Activated T-cell treated with anti-CD3 and anti-CD28 coated beads, Interleukin-2, amount 50 U/mL, for 4 hours (primary cell): ENCODE measurements at regions not wholly inside any gene's neighbourhood (a gene's known extent, or its start where the extent isn't known, plus 50 kb on each side); places are given as distances from the start of the nearest gene placed in this dataset.

Experiments
- ATAC-seq, 2 donors: fragments of 200-7000 bp; cut with Tn5 transposase; one replicate each; pipeline ENCODE4 v1.10.0; 2021
- DNase-seq: peaks from one replicate; pipeline ENCODE4 v3.0.0-alpha.2; 2020
- H3K27me3 Mint-ChIP-seq: one replicate; pipeline ENCODE4 v1.8.0; 2021; ENCODE audit warnings: low read depth, mixed read lengths
- H3K36me3 Mint-ChIP-seq: one replicate; pipeline ENCODE4 v1.8.0; 2022; ENCODE audit warnings: mixed read lengths; ENCODE audit not compliant: insufficient read depth
- H3K4me1 Mint-ChIP-seq: one replicate; pipeline ENCODE4 v1.8.0; 2021; ENCODE audit warnings: low read depth, mixed read lengths
- H3K4me3 Mint-ChIP-seq: one replicate; pipeline ENCODE4 v1.8.0; 2021; ENCODE audit warnings: mild to moderate bottlenecking, moderate library complexity, mixed read lengths
- H3K9me3 Mint-ChIP-seq: one replicate; pipeline ENCODE4 v1.8.0; 2021; ENCODE audit warnings: mixed read lengths

DNA sequence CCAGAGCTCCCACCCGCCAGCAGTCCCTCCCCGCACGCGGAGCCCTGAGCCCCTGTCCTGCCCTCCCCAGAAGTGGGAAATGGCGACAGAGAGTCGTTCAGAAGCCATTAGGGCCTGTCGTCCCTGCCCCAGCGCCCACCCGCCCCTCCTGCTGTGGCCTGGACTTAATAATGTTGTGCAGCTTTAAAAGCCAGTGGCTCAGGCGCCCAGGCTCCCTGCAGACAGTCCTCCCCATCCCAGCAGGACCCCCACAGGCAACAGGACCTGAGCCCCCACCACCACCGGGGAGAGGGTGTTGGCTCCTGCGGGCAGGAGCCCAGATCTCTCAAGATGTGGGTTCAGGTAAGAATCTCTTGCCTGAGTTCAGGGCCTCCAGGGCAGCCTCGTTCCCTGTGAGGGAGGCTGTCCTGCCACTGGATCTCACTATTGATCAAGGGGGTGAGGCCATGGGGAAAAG is 125.3 kb upstream of the RUNX3 start:
- Mint-ChIP-seq H3K27me3 (peaks cover 31% of the 10 kb centered on the region), H3K36me3 (no peaks in the 10 kb centered on the region), H3K4me1 (no peaks in the 10 kb centered on the region), H3K4me3 (no peak overlapping the region), H3K9me3 (no peaks in the 10 kb centered on the region)
- no peak for ATAC-seq
- DNase-seq: no peak

- Mint-ChIP-seq H3K4me1 (no peaks in the 10 kb centered on the region), H3K4me3 (no peak overlapping the region), H3K27me3 (peaks cover 31% of the 10 kb centered on the region), H3K36me3 (no peaks in the 10 kb centered on the region), H3K9me3 (no peaks in the 10 kb centered on the region)
- ATAC-seq (no peak), DNase-seq (no peak)
Observed at GRCh38 chr1:25054526-25055323, 124.6 kb upstream of the RUNX3 start.

DNA sequence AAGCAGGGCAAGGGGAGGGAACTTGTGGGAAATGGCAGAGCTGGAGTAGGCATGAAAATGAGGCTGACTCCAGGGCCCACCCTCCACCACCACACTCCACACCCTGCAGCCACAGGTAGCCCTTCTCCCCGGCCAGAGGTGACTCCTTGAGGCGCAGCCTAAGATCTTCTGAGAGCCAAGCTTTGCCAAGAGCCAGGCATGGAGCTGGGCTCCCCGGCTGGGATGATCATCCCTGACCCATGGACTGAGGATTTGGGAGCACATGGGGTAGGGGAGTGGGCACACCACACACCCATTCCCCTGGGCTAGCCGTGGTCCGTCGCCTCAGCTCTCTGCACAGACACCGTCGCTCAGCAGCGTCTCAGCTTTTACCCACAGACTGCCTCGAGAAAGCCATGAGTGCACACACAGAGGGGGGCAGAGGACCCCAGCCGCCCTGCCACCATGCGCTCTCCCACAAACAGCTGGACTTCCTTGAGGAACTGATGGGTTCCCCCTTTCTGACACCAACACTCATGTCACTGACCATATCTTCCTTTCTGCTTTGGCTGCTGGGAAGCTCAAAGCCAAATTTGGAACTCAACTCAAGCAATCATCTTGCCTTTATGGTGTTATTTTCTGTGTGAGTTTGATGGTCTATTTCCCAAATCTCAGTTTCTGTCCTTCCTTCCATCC is 123.6 kb upstream of the RUNX3 start:
- no peak overlapping the region for H3K4me3 Mint-ChIP-seq
- no peak for ATAC-seq
- no peaks in the 10 kb centered on the region for H3K9me3 Mint-ChIP-seq
- DNase-seq: no peak
- H3K4me1 Mint-ChIP-seq: no peaks in the 10 kb centered on the region
- H3K27me3 Mint-ChIP-seq: peaks cover 31% of the 10 kb centered on the region
- no peaks in the 10 kb centered on the region for H3K36me3 Mint-ChIP-seq

GRCh38 chr1:25051906-25052305 is 121.8 kb upstream of the RUNX3 start:
- H3K4me1 Mint-ChIP-seq: no peaks in the 10 kb centered on the region
- no peak overlapping the region for H3K4me3 Mint-ChIP-seq
- peaks cover 29% of the 10 kb centered on the region for H3K27me3 Mint-ChIP-seq
- ATAC-seq: no peak
- H3K36me3 Mint-ChIP-seq: no peaks in the 10 kb centered on the region
- H3K9me3 Mint-ChIP-seq: no peaks in the 10 kb centered on the region
- no peak for DNase-seq

DNA sequence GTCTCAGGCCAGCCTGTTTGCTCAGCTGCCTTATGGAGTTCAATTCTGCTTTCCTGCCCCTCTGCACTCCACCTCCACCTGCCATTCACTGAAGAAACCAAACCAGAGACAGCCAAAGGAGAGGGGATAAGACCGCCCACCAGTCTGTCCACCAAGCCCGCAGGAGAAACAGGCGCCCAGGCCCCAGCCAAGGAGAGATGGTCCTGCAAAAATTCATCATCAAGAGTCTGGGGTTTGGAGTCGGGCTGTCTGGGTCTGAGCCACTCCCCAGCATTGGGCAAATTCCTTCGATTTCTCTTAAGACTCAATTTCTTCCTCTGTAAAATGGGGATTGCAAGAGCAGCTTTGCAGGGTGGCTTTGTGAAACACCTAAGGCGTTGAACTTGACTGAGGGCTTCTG is 121.4 kb upstream of the RUNX3 start:
- DNase-seq (no peak), ATAC-seq (no peak)
- no peaks in the 10 kb centered on the region for H3K4me1 Mint-ChIP-seq
- H3K27me3 Mint-ChIP-seq: peaks cover 28% of the 10 kb centered on the region
- H3K4me3 Mint-ChIP-seq: no peak overlapping the region
- H3K9me3 Mint-ChIP-seq: no peaks in the 10 kb centered on the region
- no peaks in the 10 kb centered on the region for H3K36me3 Mint-ChIP-seq

DNA sequence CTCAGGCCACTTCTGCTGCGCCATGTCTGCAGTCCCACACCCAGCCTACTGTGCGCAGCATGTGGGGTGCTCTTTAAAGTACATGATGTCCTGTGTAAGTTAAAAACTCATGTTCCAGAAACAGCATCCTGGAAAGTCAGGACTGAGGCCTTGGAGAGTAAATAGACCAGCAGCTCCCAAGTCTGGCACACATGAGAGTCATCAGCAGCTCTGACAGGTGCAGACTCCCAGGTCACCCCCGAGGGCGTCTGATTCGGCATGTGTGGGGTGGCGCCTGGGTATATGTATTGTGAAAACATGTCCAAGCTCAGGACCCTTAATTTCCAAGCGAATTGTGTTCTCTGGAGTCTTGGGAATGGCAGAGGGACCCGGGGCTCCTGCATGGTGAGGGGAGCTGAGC is 120.1 kb upstream of the RUNX3 start:
- H3K27me3 Mint-ChIP-seq: peaks cover 21% of the 10 kb centered on the region
- no peaks in the 10 kb centered on the region for H3K4me1 Mint-ChIP-seq
- H3K4me3 Mint-ChIP-seq: no peak overlapping the region
- H3K36me3 Mint-ChIP-seq: no peaks in the 10 kb centered on the region
- ATAC-seq: no peak
- no peak for DNase-seq
- H3K9me3 Mint-ChIP-seq: no peaks in the 10 kb centered on the region

DNA sequence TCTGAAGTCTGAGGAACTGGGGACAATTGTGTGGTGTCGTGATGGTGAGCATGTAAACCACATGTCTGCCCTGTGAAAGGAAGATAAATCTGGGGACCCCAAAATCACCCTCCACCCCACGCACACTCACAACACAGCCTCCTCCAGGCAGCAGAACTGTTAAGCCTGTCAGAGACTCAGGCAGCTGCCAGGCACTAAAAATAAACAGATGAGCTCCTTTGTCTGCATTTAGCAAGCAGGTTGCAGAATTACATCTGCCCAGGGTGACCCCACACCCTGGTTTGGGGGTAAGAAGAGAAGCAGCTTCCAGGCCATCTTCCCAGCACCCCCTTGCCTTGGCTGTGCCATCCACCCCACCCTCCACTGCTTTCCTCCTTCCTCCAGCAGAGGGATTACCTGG is 119.1 kb upstream of the RUNX3 start:
- DNase-seq (no peak), ATAC-seq (no peak)
- Mint-ChIP-seq H3K4me3 (no peak overlapping the region), H3K9me3 (no peaks in the 10 kb centered on the region), H3K4me1 (no peaks in the 10 kb centered on the region), H3K27me3 (peaks cover 21% of the 10 kb centered on the region), H3K36me3 (no peaks in the 10 kb centered on the region)

GRCh38 chr1:25048728-25049127 is 118.7 kb upstream of the RUNX3 start:
- no peaks in the 10 kb centered on the region for H3K9me3 Mint-ChIP-seq
- ATAC-seq (no peak), DNase-seq (no peak)
- H3K36me3 Mint-ChIP-seq: no peaks in the 10 kb centered on the region
- no peaks in the 10 kb centered on the region for H3K4me1 Mint-ChIP-seq
- peaks cover 21% of the 10 kb centered on the region for H3K27me3 Mint-ChIP-seq
- H3K4me3 Mint-ChIP-seq: no peak overlapping the region

GRCh38 chr1:25047506-25048240 is 117.6 kb upstream of the RUNX3 start:
- ATAC-seq: no peak
- H3K4me1 Mint-ChIP-seq: no peaks in the 10 kb centered on the region
- no peak for DNase-seq
- H3K27me3 Mint-ChIP-seq: peaks cover 13% of the 10 kb centered on the region
- no peaks in the 10 kb centered on the region for H3K9me3 Mint-ChIP-seq
- H3K4me3 Mint-ChIP-seq: no peak overlapping the region
- no peaks in the 10 kb centered on the region for H3K36me3 Mint-ChIP-seq

GRCh38 chr1:25046194-25046532 is 116.1 kb upstream of the RUNX3 start:
- H3K9me3 Mint-ChIP-seq: no peaks in the 10 kb centered on the region
- no peak for DNase-seq
- no peaks in the 10 kb centered on the region for H3K4me1 Mint-ChIP-seq
- H3K27me3 Mint-ChIP-seq: peaks cover 5% of the 10 kb centered on the region
- no peaks in the 10 kb centered on the region for H3K36me3 Mint-ChIP-seq
- ATAC-seq: no peak
- H3K4me3 Mint-ChIP-seq: no peak overlapping the region

GRCh38 chr1:25045480-25046193 is 115.6 kb upstream of the RUNX3 start:
- Mint-ChIP-seq H3K4me1 (no peaks in the 10 kb centered on the region), H3K9me3 (no peaks in the 10 kb centered on the region), H3K27me3 (peaks cover 3% of the 10 kb centered on the region), H3K36me3 (no peaks in the 10 kb centered on the region), H3K4me3 (no peak overlapping the region)
- DNase-seq (no peak), ATAC-seq (no peak)

DNA sequence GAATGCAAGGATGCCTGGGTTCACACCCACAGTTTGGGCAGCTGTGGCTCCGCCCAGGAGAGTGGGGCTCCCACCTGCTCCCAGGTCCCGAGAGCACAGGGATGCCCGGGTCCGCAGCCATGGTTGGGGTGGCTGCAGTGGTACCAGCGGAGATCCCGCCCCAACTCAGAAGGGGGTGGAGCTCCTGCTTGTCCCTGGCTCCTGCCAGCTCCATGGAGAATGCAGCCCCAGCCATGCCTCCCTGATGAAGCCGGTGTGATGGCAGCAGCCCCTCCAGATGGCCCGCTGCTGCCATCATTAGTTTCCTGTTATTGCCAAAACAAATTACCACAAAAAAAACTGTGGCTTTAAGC is 113.1 kb upstream of the RUNX3 start:
- Mint-ChIP-seq H3K4me3 (no peak overlapping the region), H3K27me3 (peaks cover under 1% of the 10 kb centered on the region), H3K4me1 (peaks cover 2% of the 10 kb centered on the region), H3K9me3 (no peaks in the 10 kb centered on the region), H3K36me3 (no peaks in the 10 kb centered on the region)
- no peak for ATAC-seq
- no peak for DNase-seq

- ATAC-seq (peak in 1 of 2 donors; percentile 25), DNase-seq (no peak)
- Mint-ChIP-seq H3K4me3 (no peak overlapping the region), H3K36me3 (no peaks in the 10 kb centered on the region), H3K4me1 (peaks cover 5% of the 10 kb centered on the region), H3K9me3 (no peaks in the 10 kb centered on the region), H3K27me3 (no peaks in the 10 kb centered on the region)
Observed at GRCh38 chr1:25042331-25043227, 112.5 kb upstream of the RUNX3 start.
